K562 (cell line): ENCODE measurements at regions not wholly inside any gene's neighbourhood (a gene's known extent, or its start where the extent isn't known, plus 50 kb on each side); places are given as distances from the start of the nearest gene placed in this dataset.

Experiments
- ATAC-seq: fragments of 200-7000 bp; cut with Tn5 transposase; 3 replicates; pipeline ENCODE4 v1.9.1; 2020; ENCODE audit warnings: moderate library complexity
- BruUV-seq: library from RNA; stranded (reverse); fragments of 400-500 nt; replicated peaks from 2 replicates; lab custom pipeline; 2021; lab: Mats Ljungman, UMichigan
- CTCF ChIA-PET: fragments of 300-600 bp; formaldehyde crosslinking; extraction: SDS; loops from one replicate; lab custom pipeline; 2021; ENCODE audit warnings: low intra/inter-chr PET ratio; lab: Yijun Ruan, JAX
- POLR2A ChIA-PET: fragments of 300-600, 350-650 bp; sonication (Branson Sonifier 250); formaldehyde crosslinking; extraction: SDS; loops from one replicate; lab custom pipeline; 2021; ENCODE audit warnings: antibody characterized with exemption, inconsistent platforms; lab: Yijun Ruan, JAX
- DNase-seq, 4 experiments: peaks; one replicate each; pipeline versions ENCODE4 v3.0.0 to v3.0.0-alpha.2; 2011 to 2018; ENCODE audit warnings: low spot score in 3 of 4, mixed read lengths in 3 of 4; ENCODE audit errors: extremely low read depth in 1 of 4
- FAIRE-seq: peaks from 2 replicates; lab custom pipeline; 2011; peaks lifted over from hg19 to GRCh38; lab: Jason Lieb, UNC
- H2AFZ ChIP-seq: 2 replicates; pipeline ENCODE4 v1.6.0; 2011; ENCODE audit warnings: low read depth, low read length, control low read depth, inconsistent platforms
- H3K27ac ChIP-seq: fragments of 200-600 bp; 3 replicates; pipeline ENCODE4 v1.8.0; 2011; ENCODE audit warnings: low read depth, mild to moderate bottlenecking, control low read depth, inconsistent platforms, low read length, moderate library complexity, mixed read lengths; ENCODE audit errors: extremely low read depth
- H3K27me3 ChIP-seq, 2 experiments: fragments of 300-600 bp in 1 of 2; 2 replicates in 1 of 2; 3 replicates in 1 of 2; pipeline versions ENCODE4 v1.6.0 to v1.8.0; 2011; ENCODE audit warnings: inconsistent platforms in 2 of 2, low read length in 2 of 2, mild to moderate bottlenecking in 1 of 2, mixed read lengths in 1 of 2, moderate library complexity in 1 of 2; ENCODE audit not compliant: control insufficient read depth in 2 of 2, insufficient read depth in 2 of 2
- H3K36me3 ChIP-seq: fragments of 300-600 bp; 3 replicates; pipeline ENCODE4 v1.8.0; 2011; ENCODE audit warnings: mild to moderate bottlenecking, low read length, inconsistent platforms; ENCODE audit not compliant: control insufficient read depth, insufficient read depth
- H3K4me1 ChIP-seq, 2 experiments: fragments of 200-600 bp in 1 of 2; replicated peaks in 1 of 2; 2 replicates in 1 of 2; 3 replicates in 1 of 2; pipeline versions ENCODE4 v1.5.1 to v1.8.0; 2011; ENCODE audit warnings: inconsistent platforms in 2 of 2, low read length in 2 of 2, mild to moderate bottlenecking in 1 of 2, mixed read lengths in 1 of 2, moderate library complexity in 1 of 2; ENCODE audit not compliant: control insufficient read depth in 2 of 2, insufficient read depth in 2 of 2
- H3K4me2 ChIP-seq: 2 replicates; pipeline ENCODE4 v1.6.1; 2011; ENCODE audit warnings: low read length, control low read depth, inconsistent platforms, mixed read lengths; ENCODE audit not compliant: insufficient read depth
- H3K4me3 ChIP-seq: fragments of 200-600 bp; sonication (generic), shearing (Covaris generic); 2 replicates; pipeline ENCODE4 v1.5.1; 2016; ENCODE audit warnings: control low read depth, inconsistent platforms
- H3K79me2 ChIP-seq: fragments of 200-600 bp; 3 replicates; pipeline ENCODE4 v1.8.0; 2011; ENCODE audit warnings: low read length, inconsistent platforms; ENCODE audit not compliant: control insufficient read depth, insufficient read depth
- H3K9ac ChIP-seq, 2 experiments: 2 replicates each; pipeline versions ENCODE4 v1.6.0 to v1.6.1; 2011; ENCODE audit warnings: low read depth in 2 of 2, low read length in 2 of 2, control low read depth in 1 of 2, inconsistent platforms in 1 of 2, mild to moderate bottlenecking in 1 of 2, mixed read lengths in 1 of 2; ENCODE audit not compliant: insufficient read depth in 1 of 2
- H3K9me1 ChIP-seq: one replicate; pipeline ENCODE4 v1.6.0; 2011; ENCODE audit warnings: inconsistent platforms, mild to moderate bottlenecking, low read length, moderate library complexity; ENCODE audit not compliant: control insufficient read depth, insufficient read depth
- H3K9me3 ChIP-seq: replicated peaks from 2 replicates; pipeline ENCODE4 v1.5.1; 2011; ENCODE audit warnings: low read depth, low read length, inconsistent platforms; ENCODE audit not compliant: control insufficient read depth, insufficient read depth
- H4K20me1 ChIP-seq: replicated peaks from 2 replicates; pipeline ENCODE4 v1.6.1; 2011; ENCODE audit warnings: low read length, inconsistent platforms, mixed read lengths; ENCODE audit not compliant: control insufficient read depth, insufficient read depth
- CBX5 ChIP-seq: IDR thresholded peaks from 2 replicates; pipeline ENCODE4 v1.6.1; 2014; ENCODE audit warnings: low read depth, borderline replicate concordance
- CHD4 ChIP-seq: fragments of 200-600 bp; sonication (generic); IDR thresholded peaks from 3 replicates; pipeline ENCODE4 v1.6.1; 2012; ENCODE audit warnings: low read depth, mild to moderate bottlenecking, mixed read lengths, low read length, inconsistent platforms; ENCODE audit not compliant: insufficient read depth, insufficient replicate concordance, poor library complexity, severe bottlenecking
- GMEB1 ChIP-seq: fragments of 250-450 bp; sonication (Bioruptor Pico); IDR thresholded peaks from 2 replicates; pipeline ENCODE4 v1.4.0; 2020; ENCODE audit warnings: mild to moderate bottlenecking
- HMGN3 ChIP-seq: IDR thresholded peaks from 2 replicates; pipeline ENCODE4 v1.6.1; 2011; ENCODE audit warnings: borderline replicate concordance, low read depth, mild to moderate bottlenecking, mixed read lengths, low read length; ENCODE audit not compliant: insufficient read length; ENCODE audit errors: extremely low read depth
- PCBP2 ChIP-seq: fragments of 200-400 bp; formaldehyde crosslinking; IDR thresholded peaks from 2 replicates; pipeline ENCODE4 v1.6.1; 2018; ENCODE audit warnings: low read length, low read depth, mild to moderate bottlenecking, moderate library complexity; ENCODE audit not compliant: poor library complexity, severe bottlenecking
- RBM14 ChIP-seq: fragments of 200-400 bp; formaldehyde crosslinking; IDR thresholded peaks from 2 replicates; pipeline ENCODE4 v1.6.1; 2018; ENCODE audit warnings: low read depth, mild to moderate bottlenecking, low read length, moderate library complexity, borderline replicate concordance; ENCODE audit not compliant: insufficient read depth
- TAF7 ChIP-seq: fragments of 450-650 bp; IDR thresholded peaks from 2 replicates; pipeline ENCODE4 v1.6.1; 2016; ENCODE audit warnings: missing genetic modification characterization, missing compliant biosample characterization
- TCF7L2 ChIP-seq: fragments of 150-350 bp; IDR thresholded peaks from 2 replicates; pipeline ENCODE4 v1.6.1; 2016; ENCODE audit warnings: low read depth, mild to moderate bottlenecking, low read length, moderate library complexity
- TCFL5 ChIP-seq: fragments of 250-450 bp; sonication (Bioruptor Pico); conservative IDR thresholded peaks from 2 replicates; pipeline ENCODE4 v1.6.1; 2021; ENCODE audit warnings: mild to moderate bottlenecking, moderate library complexity, matching md5 sums
- ZNF316 ChIP-seq: fragments of 450-650 bp; IDR thresholded peaks from 2 replicates; pipeline ENCODE4 v1.6.1; 2016
- ZNF696 ChIP-seq: fragments of 250-450 bp; sonication (Bioruptor Pico); conservative IDR thresholded peaks from 2 replicates; pipeline ENCODE4 v1.4.0; 2020; ENCODE audit warnings: mild to moderate bottlenecking, moderate library complexity
- ZNF717 ChIP-seq: fragments of 250-450 bp; sonication (Bioruptor Pico); IDR thresholded peaks from 2 replicates; pipeline ENCODE4 v1.5.0; 2021
- WGBS: fragments of 100-300 bp; shearing (Covaris generic); methylation state at CpG from one replicate; pipeline ENCODE4 v1.1.6; 2016; ENCODE audit warnings: low coverage, mixed read lengths; ENCODE audit not compliant: insufficient coverage; ENCODE audit errors: missing lambda C conversion rate; 5-methylcytosine and 5-hydroxymethylcytosine counted together
- in situ Hi-C: fragments of 300-500 bp; cut with MboI; formaldehyde crosslinking; loops from 4 replicates; pipeline ENCODE4 v1.15.0; 2018; ENCODE audit warnings: inconsistent platforms, mixed read lengths
- intact Hi-C: fragments of 100-400 bp; cut with micrococcal nuclease; formaldehyde crosslinking; loops from 2 replicates; pipeline ENCODE4 v1.14.2; 2022

- Histone ChIP-seq H3K36me3 (no peaks in the 10 kb centered on the region), H3K4me1 (peaks cover 0 to 5% of the 10 kb centered on the region in 2 experiments; a peak in 1 of 5 replicates), H3K9me1 (no peaks in the 10 kb centered on the region), H3K4me3 (no peak overlapping the region), H3K27ac (no peak overlapping the region), H3K9ac (no peak overlapping the region), H4K20me1 (no peaks in the 10 kb centered on the region), H2AFZ (no peak overlapping the region), H3K4me2 (no peak overlapping the region), H3K27me3 (no peaks in the 10 kb centered on the region), H3K9me3 (no peaks in the 10 kb centered on the region), H3K79me2 (no peaks in the 10 kb centered on the region)
- BruUV-seq, result no TSS peak
- in situ Hi-C loops, result no loop called here
- 0 out of 2 replicates have a peak, but pooled peaks have one; percentile 7 for TF ChIP-seq ZNF316
- TF ChIP-seq RBM14, result no peak
- ChIA-PET CTCF (no interaction called here), POLR2A (interaction anchor here (3.2 kb wide), 1 partner anchor 9 kb away, joined by 15 read pairs; no protein-coding TSS in a partner anchor)
- DNase-seq, result no peak
- intact Hi-C loops, result loop anchor here (5.0 kb wide), 1 partner anchor 316 kb away; no protein-coding TSS in a partner anchor
- no peak for FAIRE-seq
- 85% methylated on average over 7 of the region's 7 CpGs for WGBS
- peak; percentile 41; the same call in 1 of the 3 replicates for ATAC-seq
Observed at GRCh38 chr21:38036016-38036415, 119.8 kb upstream of the KCNJ6 start.

- ChIA-PET POLR2A (interaction anchor here (1.5 to 3.2 kb wide), 2 partner anchors 10 to 84 kb away, joined by 5 to 15 read pairs; no protein-coding TSS in a partner anchor), CTCF (no interaction called here)
- TF ChIP-seq HMGN3, result no peak
- no peak for TF ChIP-seq CHD4
- TF ChIP-seq TCFL5, result no peak
- no peak for TF ChIP-seq PCBP2
- no peak for TF ChIP-seq ZNF717 (CRISPR knock-in tag)
- no peak for TF ChIP-seq GMEB1 (CRISPR knock-in tag)
- TF ChIP-seq TAF7, result no peak
- no peak for TF ChIP-seq TCF7L2
- TF ChIP-seq ZNF696 (CRISPR knock-in tag), result no peak
- TF ChIP-seq CBX5, result no peak
- no peaks in the 10 kb centered on the region for H3K79me2 ChIP-seq
- peaks cover 0 to 5% of the 10 kb centered on the region in 2 experiments; a peak in 1 of 5 replicates for H3K4me1 ChIP-seq
- H3K4me2 ChIP-seq, result no peak overlapping the region
- H3K36me3 ChIP-seq, result no peaks in the 10 kb centered on the region
- intact Hi-C loops (loop anchor here (5.0 kb wide), 1 partner anchor 315 kb away; no protein-coding TSS in a partner anchor), in situ Hi-C loops (no loop called here)
- H3K9me1 ChIP-seq, result no peaks in the 10 kb centered on the region
- BruUV-seq, result no TSS peak
- no peak overlapping the region for H2AFZ ChIP-seq
- H4K20me1 ChIP-seq, result no peaks in the 10 kb centered on the region
- no peaks in the 10 kb centered on the region for H3K9me3 ChIP-seq
- 83% methylated on average over 3 of the region's 3 CpGs for WGBS
- H3K9ac ChIP-seq, result no peak overlapping the region
- H3K27me3 ChIP-seq, result no peaks in the 10 kb centered on the region
- ATAC-seq, result no peak
- FAIRE-seq, result no peak
- DNase-seq, result no peak
- H3K4me3 ChIP-seq, result no peak overlapping the region
- H3K27ac ChIP-seq, result no peak overlapping the region
Observed at GRCh38 chr21:38037416-38037815, 121.2 kb upstream of the KCNJ6 start.
